B cell (primary cell): ENCODE measurements at regions not wholly inside any gene's neighbourhood (a gene's known extent, or its start where the extent isn't known, plus 50 kb on each side); places are given as distances from the start of the nearest gene placed in this dataset.

ENCODE experiments used
- ATAC-seq: fragments of 200-7000 bp; cut with Tn5 transposase; one replicate; pipeline ENCODE4 v1.10.0; 2021; ENCODE audit warnings: low read depth, mild to moderate bottlenecking, moderate number of reproducible peaks, moderate library complexity
- CTCF ChIA-PET: fragments of 350-600 bp; sonication (Branson Sonifier 250); formaldehyde crosslinking; loops from one replicate; lab custom pipeline; 2021; ENCODE audit warnings: antibody characterized with exemption, inconsistent platforms; lab: Charles Lee
- POLR2A ChIA-PET: fragments of 350-600 bp; sonication (Branson Sonifier 250); formaldehyde crosslinking; loops from one replicate; lab custom pipeline; 2021; ENCODE audit warnings: antibody characterized with exemption; lab: Charles Lee
- DNase-seq: peaks from one replicate; pipeline ENCODE4 v3.0.0; 2013
- H2AFZ ChIP-seq: 2 replicates; pipeline ENCODE4 v1.6.1; 2012; ENCODE audit warnings: mild to moderate bottlenecking, low read depth, low read length; ENCODE audit not compliant: insufficient read depth, poor library complexity, severe bottlenecking
- H3K27ac ChIP-seq, 2 donors: 1 replicate in 1 of 2; 2 replicates in 1 of 2; pipeline ENCODE4 v1.5.1; 2012 to 2013; ENCODE audit warnings: low read length in 2 of 2, mild to moderate bottlenecking in 2 of 2, moderate library complexity in 1 of 2
- H3K27me3 ChIP-seq, 4 experiments: fragments of 200-600 bp in 1 of 4; sonication (generic) in 1 of 4; replicated peaks in 1 of 4; 1 replicate in 2 of 4; 2 replicates in 2 of 4; pipeline versions ENCODE4 v1.6.1 to v1.7.0; 2013 to 2016; ENCODE audit warnings: low read length in 3 of 4, mild to moderate bottlenecking in 2 of 4, mixed read lengths in 1 of 4, moderate library complexity in 1 of 4; ENCODE audit not compliant: insufficient read depth in 4 of 4, control insufficient read depth in 3 of 4; ENCODE audit errors: control extremely low read depth in 1 of 4
- H3K36me3 ChIP-seq, 2 experiments: replicated peaks in 1 of 2; 1 replicate in 1 of 2; 2 replicates in 1 of 2; pipeline versions ENCODE4 v1.6.1 to v1.7.1; 2013; ENCODE audit warnings: low read length in 1 of 2; ENCODE audit not compliant: insufficient read depth in 2 of 2, control insufficient read depth in 1 of 2; ENCODE audit errors: control extremely low read depth in 1 of 2, extremely low read depth in 1 of 2
- H3K4me1 ChIP-seq, 2 donors: fragments of 200-600 bp in 1 of 2; sonication (generic) in 1 of 2; 1 replicate in 1 of 2; 2 replicates in 1 of 2; pipeline versions ENCODE4 v1.5.1 to v1.6.1; 2013 to 2017; ENCODE audit warnings: low read length in 2 of 2; ENCODE audit not compliant: control insufficient read depth in 2 of 2, insufficient read depth in 2 of 2
- H3K4me2 ChIP-seq: replicated peaks from 2 replicates; pipeline ENCODE3; 2012; ENCODE audit warnings: mild to moderate bottlenecking, low read depth, low read length; ENCODE audit not compliant: poor library complexity, severe bottlenecking
- H3K4me3 ChIP-seq, 5 experiments: fragments of 200-600 bp in 1 of 5; sonication (generic) in 1 of 5; 1 replicate in 3 of 5; 2 replicates in 2 of 5; pipeline versions ENCODE4 v1.5.1 to v1.7.0; 2011 to 2016; ENCODE audit warnings: low read length in 4 of 5, mild to moderate bottlenecking in 4 of 5, low read depth in 2 of 5, control low read depth in 1 of 5, moderate library complexity in 1 of 5; ENCODE audit not compliant: insufficient read depth in 1 of 5; ENCODE audit errors: control extremely low read depth in 1 of 5, extremely low read depth in 1 of 5
- H3K79me2 ChIP-seq: fragments of 200-600 bp; sonication (generic); one replicate; pipeline ENCODE4 v1.6.0; 2016; ENCODE audit warnings: low read length; ENCODE audit not compliant: control insufficient read depth, insufficient read depth
- H3K9ac ChIP-seq: fragments of 200-600 bp; sonication (generic); 2 replicates; pipeline ENCODE4 v1.6.1; 2017; ENCODE audit warnings: mild to moderate bottlenecking, low read length, moderate library complexity
- H3K9me3 ChIP-seq, 3 donors: one replicate each; pipeline versions ENCODE4 v1.6.1 to v1.7.1; 2013; ENCODE audit warnings: low read length in 2 of 3; ENCODE audit not compliant: control insufficient read depth in 2 of 3, insufficient read depth in 1 of 3; ENCODE audit errors: control extremely low read depth in 1 of 3
- H4K20me1 ChIP-seq: 2 replicates; pipeline ENCODE4 v1.6.0; 2012; ENCODE audit warnings: mild to moderate bottlenecking, low read length; ENCODE audit not compliant: insufficient read depth, control insufficient read depth, poor library complexity, severe bottlenecking
- H3K27ac Mint-ChIP-seq: one replicate; pipeline ENCODE4 v1.8.0; 2021; ENCODE audit warnings: mixed read lengths
- H3K27me3 Mint-ChIP-seq: one replicate; pipeline ENCODE4 v1.8.0; 2021; ENCODE audit warnings: mixed read lengths
- H3K4me1 Mint-ChIP-seq: one replicate; pipeline ENCODE4 v1.8.0; 2021; ENCODE audit warnings: mixed read lengths
- H3K4me3 Mint-ChIP-seq: one replicate; pipeline ENCODE4 v1.8.0; 2021; ENCODE audit warnings: mixed read lengths
- H3K9me3 Mint-ChIP-seq: one replicate; pipeline ENCODE4 v1.8.0; 2022; ENCODE audit warnings: mixed read lengths; ENCODE audit not compliant: insufficient read depth
- CTCF ChIP-seq: fragments of 200-600 bp; IDR thresholded peaks from one replicate; pipeline ENCODE4 v1.8.0; 2022; ENCODE audit warnings: antibody characterized with exemption, mild to moderate bottlenecking
- EZH2 ChIP-seq: IDR thresholded peaks from 2 replicates; pipeline ENCODE4 v1.6.1; 2012; ENCODE audit warnings: borderline replicate concordance, low read depth, mild to moderate bottlenecking, moderate library complexity, low read length; ENCODE audit not compliant: insufficient read depth, poor library complexity, severe bottlenecking
- WGBS: methylation state at CpG from one replicate; pipeline ENCODE4 v1.1.5; 2013; ENCODE audit warnings: missing lambda C conversion rate; ENCODE audit not compliant: insufficient coverage; 5-methylcytosine and 5-hydroxymethylcytosine counted together
- intact Hi-C: fragments of 100-400 bp; cut with micrococcal nuclease; formaldehyde crosslinking; loops from one replicate; pipeline ENCODE4 v1.10.0; 2022

- Histone ChIP-seq H3K27ac (no peak overlapping the region), H3K79me2 (no peaks in the 10 kb centered on the region), H3K27me3 (no peaks in the 10 kb centered on the region), H2AFZ (no peak overlapping the region), H3K4me2 (no peak overlapping the region), H3K36me3 (no peaks in the 10 kb centered on the region), H3K9ac (no peak overlapping the region), H3K9me3 (no peaks in the 10 kb centered on the region), H3K4me1 (no peaks in the 10 kb centered on the region), H3K4me3 (no peak overlapping the region), H4K20me1 (no peaks in the 10 kb centered on the region)
- intact Hi-C loops: no loop called here
- CTCF ChIA-PET: no interaction called here
- Mint-ChIP-seq H3K4me3 (no peak overlapping the region), H3K9me3 (no peaks in the 10 kb centered on the region), H3K27ac (no peak overlapping the region), H3K27me3 (no peaks in the 10 kb centered on the region), H3K4me1 (no peaks in the 10 kb centered on the region)
- WGBS: 60% methylated on average over 1 of the region's 7 CpGs
- ATAC-seq: no peak
- POLR2A ChIA-PET: no interaction called here
- DNase-seq: no peak
- TF ChIP-seq EZH2 (no peak), CTCF (no peak)
These were observed 445.4 kb upstream of the DSEL start for GRCh38 chr18:67961701-67962440.

GRCh38 chr18:67957684-67958083 lies 441.2 kb upstream of the DSEL start:
- Histone ChIP-seq H3K36me3 (no peaks in the 10 kb centered on the region), H3K4me1 (no peaks in the 10 kb centered on the region), H3K4me2 (no peak overlapping the region), H4K20me1 (no peaks in the 10 kb centered on the region), H3K9ac (no peak overlapping the region), H2AFZ (no peak overlapping the region), H3K27me3 (no peaks in the 10 kb centered on the region), H3K79me2 (no peaks in the 10 kb centered on the region), H3K9me3 (no peaks in the 10 kb centered on the region), H3K27ac (no peak overlapping the region), H3K4me3 (no peak overlapping the region)
- Mint-ChIP-seq H3K9me3 (no peaks in the 10 kb centered on the region), H3K4me1 (no peaks in the 10 kb centered on the region), H3K4me3 (no peak overlapping the region), H3K27ac (no peak overlapping the region), H3K27me3 (no peaks in the 10 kb centered on the region)
- POLR2A ChIA-PET: no interaction called here
- WGBS: no CpG with 5 or more reads among the region's 2 CpGs
- CTCF ChIA-PET: no interaction called here
- TF ChIP-seq EZH2 (no peak), CTCF (no peak)
- ATAC-seq (no peak), DNase-seq (no peak)
- intact Hi-C loops: no loop called here
